D721Med (cell line): ENCODE measurements at regions not wholly inside any gene's neighbourhood (a gene's known extent, or its start where the extent isn't known, plus 50 kb on each side); places are given as distances from the start of the nearest gene placed in this dataset.
"Not testable (repeated sequence)": the region's sequence is repeated elsewhere in the genome, so short reads cannot be mapped to it uniquely, and the experiment has no call there.

Experiments used
- DNase-seq: peaks from one replicate; pipeline ENCODE4 v3.0.0; 2011; ENCODE audit warnings: low spot score; ENCODE audit not compliant: insufficient read length
- FAIRE-seq: peaks from 2 replicates; lab custom pipeline; 2011; peaks lifted over from hg19 to GRCh38; lab: Jason Lieb, UNC
- CTCF ChIP-seq: IDR thresholded peaks from 2 replicates; pipeline ENCODE4 v1.5.1; 2012; ENCODE audit warnings: mild to moderate bottlenecking, control low read depth; ENCODE audit not compliant: insufficient read depth; ENCODE audit errors: missing control alignments

DNA sequence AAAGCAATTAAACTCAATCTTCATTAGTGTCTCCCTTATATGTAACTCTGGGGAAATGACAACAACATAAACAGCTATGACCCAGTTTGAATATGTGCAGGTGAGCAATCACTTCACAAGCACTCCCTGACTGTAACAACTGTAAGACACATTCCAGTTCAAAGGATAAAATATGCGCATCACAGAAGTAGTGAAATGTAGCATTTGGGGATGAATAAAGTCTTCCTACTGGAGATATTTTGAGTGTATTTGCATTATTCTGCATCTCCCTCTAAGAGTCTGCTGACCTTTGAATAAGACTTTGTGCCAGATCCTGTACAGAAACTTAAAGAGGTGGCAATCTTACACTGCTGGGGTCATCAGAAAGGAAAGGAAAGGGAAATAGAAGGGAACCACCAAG is 179.5 kb upstream of the TBX18 start:
- DNase-seq (no peak), FAIRE-seq (no peak)
- no peak for TF ChIP-seq CTCF

GRCh38 chr6:84941609-84942008 is 177.2 kb upstream of the TBX18 start:
- FAIRE-seq, result not testable (repeated sequence)

GRCh38 chr6:84929212-84929611 is 164.8 kb upstream of the TBX18 start:
- DNase-seq (no peak), FAIRE-seq (no peak)
- TF ChIP-seq CTCF, result no peak

More at GRCh38 chr6:84941609-84942008, 177.2 kb upstream of the TBX18 start:
- not testable (repeated sequence) for DNase-seq

DNA sequence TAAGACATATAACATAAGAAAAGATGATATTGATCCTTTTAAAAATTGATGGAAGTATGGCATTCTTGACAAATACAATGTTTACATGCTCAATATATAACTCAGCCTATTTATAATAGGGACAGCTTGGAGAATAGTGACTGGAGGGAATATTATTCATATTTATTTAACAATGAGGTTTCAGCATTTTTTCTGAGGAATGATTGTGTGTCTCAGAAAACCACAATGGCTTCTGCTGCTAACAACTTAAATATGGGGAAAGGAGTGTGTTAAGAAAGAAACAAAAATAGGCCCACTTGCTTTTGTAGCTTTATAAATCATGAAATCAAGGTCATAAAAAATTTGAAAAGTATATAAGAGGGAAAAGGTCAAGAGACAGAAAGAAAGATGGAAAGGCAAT is 163.2 kb upstream of the TBX18 start:
- no peak for TF ChIP-seq CTCF
- no peak for DNase-seq
- no peak for FAIRE-seq

DNA sequence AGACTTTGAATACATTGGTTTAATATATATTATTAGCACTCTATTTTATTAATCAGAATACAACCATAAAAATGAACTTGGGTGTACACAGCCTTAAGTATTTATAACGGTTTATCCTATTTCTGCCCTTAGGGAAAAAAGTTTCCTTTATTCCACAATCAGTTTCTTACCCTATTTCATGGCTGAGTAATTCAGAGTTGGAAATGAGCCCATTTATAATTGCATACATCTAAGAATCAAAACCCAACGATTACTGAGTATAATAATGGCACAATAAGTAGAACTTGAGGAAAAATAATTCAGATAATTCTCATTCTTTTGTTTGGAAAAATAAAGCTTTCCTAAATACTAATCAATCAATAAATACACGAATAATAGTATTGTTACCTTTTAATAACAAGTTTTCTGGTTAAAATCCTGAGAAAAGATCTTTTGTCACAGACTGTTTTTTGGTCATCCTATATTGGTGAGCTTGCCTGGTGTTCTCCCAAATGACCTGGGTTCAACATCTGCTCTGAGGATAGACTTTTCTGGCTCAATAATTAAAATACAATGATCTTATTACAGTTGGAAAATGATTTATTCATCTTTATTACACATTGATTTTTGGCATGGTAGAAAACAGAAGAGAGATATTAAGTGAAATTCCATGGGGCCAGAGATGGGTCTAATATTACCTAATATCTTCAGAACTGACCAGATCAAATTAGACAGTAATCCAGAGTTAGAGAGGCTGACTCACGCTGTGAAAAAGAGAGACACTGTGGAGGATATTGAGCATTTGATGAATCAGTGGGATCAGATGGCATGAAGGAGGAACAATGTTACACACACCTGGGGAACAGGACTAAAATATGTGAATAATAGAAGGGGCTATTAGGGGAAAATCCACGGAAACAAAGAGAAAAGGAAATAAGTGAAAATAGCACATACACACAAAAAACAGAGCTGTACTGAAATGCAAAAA is 162.1 kb upstream of the TBX18 start:
- no peak for DNase-seq
- FAIRE-seq, result no peak
- no peak for TF ChIP-seq CTCF

DNA sequence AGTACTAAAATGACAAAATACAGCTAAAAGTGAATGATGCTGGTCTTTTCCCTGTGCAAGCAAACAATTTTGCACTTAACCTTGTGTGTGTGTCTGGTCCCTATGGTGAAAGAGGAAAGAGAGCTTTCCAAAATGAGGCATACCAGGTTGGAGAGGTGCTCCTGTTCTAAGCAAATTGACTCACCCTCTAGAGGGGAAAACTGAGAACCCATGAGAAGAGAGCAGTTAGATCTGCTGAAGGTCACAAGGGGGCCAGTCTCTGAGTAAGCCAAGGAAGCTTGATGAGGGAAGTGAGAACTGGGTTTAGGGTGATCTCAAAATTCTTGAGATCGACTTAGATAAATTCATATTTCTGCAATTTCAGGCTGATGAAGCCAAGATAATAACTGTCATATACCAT is 157.5 kb upstream of the TBX18 start:
- DNase-seq, result no peak

GRCh38 chr6:84920021-84920420 is 155.6 kb upstream of the TBX18 start:
- no peak for DNase-seq
- FAIRE-seq, result no peak
- no peak for TF ChIP-seq CTCF

More for the DNA sequence above, 157.5 kb upstream of the TBX18 start:
- TF ChIP-seq CTCF, result no peak
- no peak for FAIRE-seq
